ENCODE measurements at regions not wholly inside any gene's neighbourhood (a gene's known extent, or its start where the extent isn't known, plus 50 kb on each side); places are given as distances from the start of the nearest gene placed in this dataset.

DNA sequence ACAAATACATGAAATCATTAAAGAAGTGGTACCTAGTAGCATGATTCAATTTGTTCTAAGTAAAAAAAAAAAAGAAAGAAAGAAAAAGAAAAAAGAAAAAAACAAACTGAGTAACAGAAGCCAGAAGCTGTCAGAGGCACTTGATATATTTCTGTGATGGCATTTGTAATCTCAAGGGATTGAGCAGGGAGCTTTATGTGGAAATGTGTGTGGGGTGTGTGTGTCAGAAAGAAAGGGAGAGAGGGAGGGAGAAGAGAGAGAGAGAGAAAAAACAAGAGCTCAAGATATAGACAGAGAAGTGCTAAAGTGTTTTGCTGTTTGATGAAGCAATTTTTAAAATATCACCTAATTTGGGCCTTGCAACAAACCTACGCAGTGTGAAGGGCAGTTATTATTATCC, 357.6 kb upstream of the PCDH15 start:
- Mint-ChIP-seq H3K4me1 (ENCODE audit: low read depth) (no peaks in the 10 kb centered on the region), H3K4me3 (ENCODE audit: low read depth) (no peak overlapping the region), H3K27ac (no peak overlapping the region), H3K36me3 (ENCODE audit: insufficient read depth) (no peaks in the 10 kb centered on the region), H3K9me3 (ENCODE audit: low read depth) (no peaks in the 10 kb centered on the region), H3K27me3 (no peaks in the 10 kb centered on the region)
- TF ChIP-seq, protein P1, sequence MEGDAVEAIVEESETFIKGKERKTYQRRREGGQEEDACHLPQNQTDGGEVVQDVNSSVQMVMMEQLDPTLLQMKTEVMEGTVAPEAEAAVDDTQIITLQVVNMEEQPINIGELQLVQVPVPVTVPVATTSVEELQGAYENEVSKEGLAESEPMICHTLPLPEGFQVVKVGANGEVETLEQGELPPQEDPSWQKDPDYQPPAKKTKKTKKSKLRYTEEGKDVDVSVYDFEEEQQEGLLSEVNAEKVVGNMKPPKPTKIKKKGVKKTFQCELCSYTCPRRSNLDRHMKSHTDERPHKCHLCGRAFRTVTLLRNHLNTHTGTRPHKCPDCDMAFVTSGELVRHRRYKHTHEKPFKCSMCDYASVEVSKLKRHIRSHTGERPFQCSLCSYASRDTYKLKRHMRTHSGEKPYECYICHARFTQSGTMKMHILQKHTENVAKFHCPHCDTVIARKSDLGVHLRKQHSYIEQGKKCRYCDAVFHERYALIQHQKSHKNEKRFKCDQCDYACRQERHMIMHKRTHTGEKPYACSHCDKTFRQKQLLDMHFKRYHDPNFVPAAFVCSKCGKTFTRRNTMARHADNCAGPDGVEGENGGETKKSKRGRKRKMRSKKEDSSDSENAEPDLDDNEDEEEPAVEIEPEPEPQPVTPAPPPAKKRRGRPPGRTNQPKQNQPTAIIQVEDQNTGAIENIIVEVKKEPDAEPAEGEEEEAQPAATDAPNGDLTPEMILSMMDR (IDR thresholded peaks at IDR 0.05; ENCODE audit: unreplicated experiment), result no peak
- no peak for DNase-seq (ENCODE audit: low spot score, unreplicated experiment)

DNA sequence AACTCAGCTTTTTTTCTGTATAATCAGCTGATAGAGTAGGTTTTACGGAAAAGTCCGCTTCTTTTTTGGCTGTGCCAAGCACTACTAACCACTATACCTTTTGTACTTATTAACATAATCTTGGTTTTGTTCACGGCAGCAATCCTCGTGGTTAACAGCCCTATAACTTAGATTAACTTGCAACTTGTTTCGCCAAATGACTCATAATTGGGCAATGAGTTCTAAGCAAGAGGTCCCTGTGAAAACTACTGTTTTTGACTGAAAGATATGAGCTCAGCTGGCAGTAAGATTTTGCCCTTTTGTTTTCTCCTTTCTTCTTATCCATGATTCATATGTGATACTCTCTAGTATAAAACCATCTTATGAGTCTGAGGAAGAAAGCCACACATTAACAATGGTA, 345.0 kb upstream of the PCDH15 start:
- Mint-ChIP-seq H3K27me3 (no peaks in the 10 kb centered on the region), H3K36me3 (ENCODE audit: insufficient read depth) (no peaks in the 10 kb centered on the region), H3K4me3 (ENCODE audit: low read depth) (no peak overlapping the region), H3K27ac (no peak overlapping the region), H3K9me3 (ENCODE audit: low read depth) (peaks cover 3% of the 10 kb centered on the region), H3K4me1 (ENCODE audit: low read depth) (no peaks in the 10 kb centered on the region)
- TF ChIP-seq, protein P1 (IDR thresholded peaks at IDR 0.05; ENCODE audit: unreplicated experiment), result no peak
- no peak for DNase-seq (ENCODE audit: low spot score, unreplicated experiment)

GRCh38 chr10:55144001-55144400, 343.0 kb upstream of the PCDH15 start:
- Mint-ChIP-seq H3K36me3 (ENCODE audit: insufficient read depth) (no peaks in the 10 kb centered on the region), H3K4me1 (ENCODE audit: low read depth) (no peaks in the 10 kb centered on the region), H3K27ac (no peak overlapping the region), H3K9me3 (ENCODE audit: low read depth) (peaks cover 3% of the 10 kb centered on the region), H3K27me3 (no peaks in the 10 kb centered on the region), H3K4me3 (ENCODE audit: low read depth) (no peak overlapping the region)
- no peak for DNase-seq (ENCODE audit: low spot score, unreplicated experiment)
- TF ChIP-seq, protein P1 (IDR thresholded peaks at IDR 0.05; ENCODE audit: unreplicated experiment), result no peak

DNA sequence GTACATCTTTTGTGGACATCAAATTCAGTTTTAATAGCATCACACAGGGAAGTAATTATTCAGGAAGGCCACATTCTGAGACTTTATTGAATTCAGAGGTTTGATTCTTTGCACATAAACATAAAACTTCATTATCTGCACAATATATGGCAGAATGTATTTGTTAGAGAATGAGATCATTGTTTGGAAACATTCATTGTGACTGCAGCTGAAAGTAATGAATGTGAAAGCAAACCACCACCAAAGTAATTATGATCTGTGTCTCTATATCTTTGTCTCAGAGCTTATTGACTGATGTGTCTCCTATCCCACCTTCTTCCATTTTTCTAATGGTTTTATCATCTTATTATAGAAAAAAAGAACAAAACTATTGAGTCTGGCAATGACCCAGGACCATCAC, 340.9 kb upstream of the PCDH15 start:
- TF ChIP-seq, protein P1 (IDR thresholded peaks at IDR 0.05; ENCODE audit: unreplicated experiment), result no peak
- H3K4me3 Mint-ChIP-seq (ENCODE audit: low read depth), result no peak overlapping the region
- no peaks in the 10 kb centered on the region for H3K4me1 Mint-ChIP-seq (ENCODE audit: low read depth)
- H3K27ac Mint-ChIP-seq, result no peak overlapping the region
- no peak for DNase-seq (ENCODE audit: low spot score, unreplicated experiment)
- H3K9me3 Mint-ChIP-seq (ENCODE audit: low read depth), result peaks cover 3% of the 10 kb centered on the region
- no peaks in the 10 kb centered on the region for H3K27me3 Mint-ChIP-seq
- no peaks in the 10 kb centered on the region for H3K36me3 Mint-ChIP-seq (ENCODE audit: insufficient read depth)

- TF ChIP-seq, protein P1 (IDR thresholded peaks at IDR 0.05; ENCODE audit: unreplicated experiment), result no peak
- no peaks in the 10 kb centered on the region for H3K36me3 Mint-ChIP-seq (ENCODE audit: insufficient read depth)
- no peak overlapping the region for H3K4me3 Mint-ChIP-seq (ENCODE audit: low read depth)
- no peak overlapping the region for H3K27ac Mint-ChIP-seq
- H3K27me3 Mint-ChIP-seq, result no peaks in the 10 kb centered on the region
- H3K4me1 Mint-ChIP-seq (ENCODE audit: low read depth), result no peaks in the 10 kb centered on the region
- H3K9me3 Mint-ChIP-seq (ENCODE audit: low read depth), result peaks cover 3% of the 10 kb centered on the region
- no peak for DNase-seq (ENCODE audit: low spot score, unreplicated experiment)
Measured at GRCh38 chr10:55137063-55137462, 336.0 kb upstream of the PCDH15 start.
